Activated CD4-positive, alpha-beta T cell treated with anti-CD3 and anti-CD28 coated beads, Interleukin-2, Interleukin-6, amounts not matched to agents 100 ng/mL and 50 ng/mL, durations not matched to agents 16 hours and 8 hours (primary cell): ENCODE measurements at regions not wholly inside any gene's neighbourhood (a gene's known extent, or its start where the extent isn't known, plus 50 kb on each side); places are given as distances from the start of the nearest gene placed in this dataset.

Experiments
- DNase-seq: peaks from one replicate; pipeline ENCODE4 v3.0.0-alpha.2; 2020

GRCh38 chr2:212596276-212596675 is 57.7 kb upstream of the ERBB4 start:
- DNase-seq: no peak

DNA sequence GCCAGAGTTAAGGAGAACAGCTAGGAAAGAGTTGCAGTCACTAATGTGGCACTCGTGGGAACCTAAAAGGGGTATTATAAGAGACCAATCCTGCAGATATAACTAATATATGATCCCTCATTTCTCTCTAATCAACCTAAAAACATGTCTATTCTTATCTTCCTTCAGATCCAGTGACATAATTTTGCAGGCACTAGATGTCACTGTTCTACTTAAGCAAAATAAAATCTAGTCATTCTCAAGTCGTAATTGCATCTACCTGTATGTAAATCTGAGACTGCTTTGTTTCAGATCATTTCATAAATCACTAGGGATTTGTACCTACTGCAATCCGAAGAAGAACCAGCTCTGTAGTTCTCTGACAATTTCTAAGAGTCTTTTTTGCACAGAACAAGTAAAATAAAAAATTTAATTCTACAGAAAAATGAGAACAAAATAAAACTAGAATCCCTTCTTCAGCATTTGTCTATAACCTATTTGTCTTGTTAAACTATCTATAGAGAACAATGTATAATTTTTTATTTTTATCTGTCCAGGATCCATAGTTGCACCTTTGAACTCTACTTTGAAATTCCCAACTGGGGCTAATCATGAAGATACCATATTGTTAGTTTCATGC is 56.5 kb upstream of the ERBB4 start:
- no peak for DNase-seq

GRCh38 chr2:212592695-212593094 is 54.1 kb upstream of the ERBB4 start:
- DNase-seq: no peak
